Bronchial epithelial cell (primary cell): ENCODE measurements at regions not wholly inside any gene's neighbourhood (a gene's known extent, or its start where the extent isn't known, plus 50 kb on each side); places are given as distances from the start of the nearest gene placed in this dataset.
"Not testable (repeated sequence)": the region's sequence is repeated elsewhere in the genome, so short reads cannot be mapped to it uniquely, and the experiment has no call there.

Experiments used
- DNase-seq: peaks from one replicate; pipeline ENCODE4 v3.0.0-alpha.2; 2010; ENCODE audit warnings: low read depth
- FAIRE-seq: peaks from 2 replicates; lab custom pipeline; 2011; peaks lifted over from hg19 to GRCh38; lab: Jason Lieb, UNC
- H3K27me3 ChIP-seq: 2 replicates; pipeline ENCODE4 v1.5.1; 2011; ENCODE audit warnings: low read length; ENCODE audit not compliant: control insufficient read depth, insufficient read depth
- H3K36me3 ChIP-seq: 2 replicates; pipeline ENCODE4 v1.5.1; 2011; ENCODE audit warnings: low read length; ENCODE audit not compliant: control insufficient read depth, insufficient read depth
- H3K4me3 ChIP-seq: 2 replicates; pipeline ENCODE4 v1.5.1; 2011; ENCODE audit warnings: mild to moderate bottlenecking, low read depth, low read length, control low read depth
- TF ChIP-seq, protein P1 (sequence below): IDR thresholded peaks from 2 replicates; pipeline ENCODE4 v1.5.1; 2011; ENCODE audit warnings: mild to moderate bottlenecking, moderate library complexity, low read length, control low read depth, inconsistent platforms; ENCODE audit not compliant: insufficient read depth, severe bottlenecking

DNA sequence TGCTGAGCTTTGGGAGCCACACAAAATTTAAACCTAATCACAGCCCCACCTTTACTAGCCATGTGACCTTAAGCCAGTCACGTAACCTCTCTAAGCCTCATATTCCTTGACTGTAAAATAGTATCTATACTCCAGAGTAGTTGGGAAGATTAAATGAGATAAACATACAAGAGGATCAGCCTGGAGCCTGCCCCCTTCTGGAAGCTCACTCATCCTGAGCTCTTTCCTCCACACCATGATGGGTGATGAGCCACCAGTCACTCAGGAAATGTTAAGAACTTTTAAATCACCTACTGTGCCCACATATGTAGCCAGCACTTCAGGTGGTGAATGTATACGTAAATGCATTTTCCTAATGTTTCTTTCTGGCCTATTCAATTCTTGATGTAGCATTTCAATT is 195.9 kb upstream of the DDX18 start:
- no peaks in the 10 kb centered on the region for H3K36me3 ChIP-seq
- TF ChIP-seq, protein P1, sequence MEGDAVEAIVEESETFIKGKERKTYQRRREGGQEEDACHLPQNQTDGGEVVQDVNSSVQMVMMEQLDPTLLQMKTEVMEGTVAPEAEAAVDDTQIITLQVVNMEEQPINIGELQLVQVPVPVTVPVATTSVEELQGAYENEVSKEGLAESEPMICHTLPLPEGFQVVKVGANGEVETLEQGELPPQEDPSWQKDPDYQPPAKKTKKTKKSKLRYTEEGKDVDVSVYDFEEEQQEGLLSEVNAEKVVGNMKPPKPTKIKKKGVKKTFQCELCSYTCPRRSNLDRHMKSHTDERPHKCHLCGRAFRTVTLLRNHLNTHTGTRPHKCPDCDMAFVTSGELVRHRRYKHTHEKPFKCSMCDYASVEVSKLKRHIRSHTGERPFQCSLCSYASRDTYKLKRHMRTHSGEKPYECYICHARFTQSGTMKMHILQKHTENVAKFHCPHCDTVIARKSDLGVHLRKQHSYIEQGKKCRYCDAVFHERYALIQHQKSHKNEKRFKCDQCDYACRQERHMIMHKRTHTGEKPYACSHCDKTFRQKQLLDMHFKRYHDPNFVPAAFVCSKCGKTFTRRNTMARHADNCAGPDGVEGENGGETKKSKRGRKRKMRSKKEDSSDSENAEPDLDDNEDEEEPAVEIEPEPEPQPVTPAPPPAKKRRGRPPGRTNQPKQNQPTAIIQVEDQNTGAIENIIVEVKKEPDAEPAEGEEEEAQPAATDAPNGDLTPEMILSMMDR, result no peak
- no peaks in the 10 kb centered on the region for H3K27me3 ChIP-seq
- H3K4me3 ChIP-seq, result no peak overlapping the region
- FAIRE-seq (no peak), DNase-seq (no peak)

DNA sequence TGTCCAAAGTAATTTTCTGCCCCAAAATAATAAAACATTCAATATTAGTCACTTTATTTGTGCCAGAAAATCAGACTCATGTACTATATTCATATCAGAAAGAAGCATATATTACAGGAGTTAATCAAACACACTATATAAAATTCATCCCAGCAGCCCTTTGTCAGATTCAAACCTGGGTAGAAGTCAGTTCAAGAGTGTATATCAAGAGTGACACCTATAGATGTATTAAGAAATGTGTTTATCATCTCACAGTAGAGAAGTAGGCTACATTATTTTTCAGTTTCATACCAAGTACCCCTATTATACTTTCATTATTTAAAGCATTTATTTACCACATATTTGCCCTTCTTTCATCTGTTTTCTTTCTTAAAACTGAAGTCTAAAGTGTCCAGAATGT is 193.2 kb upstream of the DDX18 start:
- TF ChIP-seq, protein P1, result no peak
- H3K36me3 ChIP-seq, result no peaks in the 10 kb centered on the region
- no peak for FAIRE-seq
- no peak overlapping the region for H3K4me3 ChIP-seq
- no peak for DNase-seq
- no peaks in the 10 kb centered on the region for H3K27me3 ChIP-seq

DNA sequence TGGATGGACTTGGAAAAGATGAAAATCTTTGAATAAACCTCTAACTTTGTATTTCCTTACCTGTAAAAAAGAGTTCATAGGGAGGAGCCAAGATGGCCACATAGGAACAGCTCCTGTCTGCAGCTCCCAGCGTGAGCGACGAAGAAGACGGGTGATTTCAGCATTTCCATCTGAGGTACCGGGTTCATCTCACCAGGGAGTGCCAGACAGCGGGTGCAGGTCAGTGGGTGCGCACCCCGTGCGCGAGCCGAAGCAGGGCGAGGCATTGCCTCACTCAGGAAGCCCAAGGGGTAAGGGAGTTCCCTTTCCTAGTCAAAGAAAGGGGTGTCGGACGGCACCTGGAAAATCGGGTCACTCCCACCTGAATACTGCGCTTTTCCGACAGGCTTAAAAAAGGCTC is 191.3 kb upstream of the DDX18 start:
- DNase-seq, H3K27me3 ChIP-seq, FAIRE-seq, H3K4me3 ChIP-seq, H3K36me3 ChIP-seq: not testable (repeated sequence)

DNA sequence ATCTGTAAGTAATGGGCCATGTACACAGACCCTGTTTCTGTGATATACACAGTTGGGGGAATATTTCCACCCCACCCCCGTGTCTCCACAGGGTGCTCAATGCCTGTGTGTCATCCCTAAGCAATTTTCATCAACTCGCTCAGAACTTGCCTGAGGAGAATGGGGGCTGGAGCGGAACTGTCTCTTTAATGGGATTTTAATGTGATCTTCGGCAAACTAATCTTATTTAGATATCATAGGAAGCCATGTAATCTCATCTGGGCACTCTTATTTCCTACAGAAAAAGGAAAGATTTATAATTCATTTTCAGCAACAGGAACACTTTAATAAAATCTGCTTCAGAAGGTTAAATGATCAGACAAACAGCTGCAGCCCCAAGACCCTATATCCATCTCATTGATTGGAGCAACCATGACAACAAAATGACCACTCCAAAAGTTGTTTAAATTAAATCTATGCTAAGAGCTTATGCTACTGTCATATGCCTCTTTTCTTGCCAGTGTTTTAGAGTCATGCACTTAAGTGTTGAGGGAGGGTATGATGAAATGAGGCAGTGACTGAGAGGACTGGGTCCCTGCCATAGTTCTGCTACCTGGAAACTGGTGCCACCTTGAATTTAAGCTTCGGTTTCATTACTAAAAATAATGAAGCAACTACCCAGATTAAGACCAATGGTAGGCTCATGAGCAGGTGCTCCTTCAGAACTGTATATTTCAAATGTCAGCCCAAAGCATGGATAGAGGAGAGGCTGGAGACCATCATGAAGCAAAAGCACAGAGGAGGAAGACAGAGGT is 183.1 kb upstream of the DDX18 start:
- TF ChIP-seq, protein P1, result no peak
- Histone ChIP-seq H3K36me3 (no peaks in the 10 kb centered on the region), H3K27me3 (no peaks in the 10 kb centered on the region), H3K4me3 (no peak overlapping the region)
- no peak for FAIRE-seq
- DNase-seq, result no peak

DNA sequence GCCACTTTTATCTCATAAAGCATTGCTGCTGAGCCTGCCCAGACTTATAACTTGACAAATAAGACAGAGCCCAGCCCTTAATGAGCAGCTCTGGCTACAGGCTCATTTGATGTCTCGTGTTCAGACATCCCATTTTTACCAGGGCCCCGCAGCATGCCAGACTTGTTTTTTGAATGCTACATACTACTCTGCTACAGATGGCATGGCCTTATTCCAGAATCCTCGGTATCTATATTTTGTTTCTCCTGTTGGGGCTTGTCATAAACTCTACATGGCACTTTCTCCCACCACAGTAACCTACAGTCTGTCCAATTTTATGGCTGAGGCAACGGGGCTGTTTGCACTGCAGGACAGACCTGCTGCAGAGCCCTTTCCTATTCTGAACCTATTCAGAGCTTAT is 179.0 kb upstream of the DDX18 start:
- FAIRE-seq (no peak), DNase-seq (no peak)
- Histone ChIP-seq H3K4me3 (no peak overlapping the region), H3K27me3 (no peaks in the 10 kb centered on the region), H3K36me3 (no peaks in the 10 kb centered on the region)
- TF ChIP-seq, protein P1, result no peak

DNA sequence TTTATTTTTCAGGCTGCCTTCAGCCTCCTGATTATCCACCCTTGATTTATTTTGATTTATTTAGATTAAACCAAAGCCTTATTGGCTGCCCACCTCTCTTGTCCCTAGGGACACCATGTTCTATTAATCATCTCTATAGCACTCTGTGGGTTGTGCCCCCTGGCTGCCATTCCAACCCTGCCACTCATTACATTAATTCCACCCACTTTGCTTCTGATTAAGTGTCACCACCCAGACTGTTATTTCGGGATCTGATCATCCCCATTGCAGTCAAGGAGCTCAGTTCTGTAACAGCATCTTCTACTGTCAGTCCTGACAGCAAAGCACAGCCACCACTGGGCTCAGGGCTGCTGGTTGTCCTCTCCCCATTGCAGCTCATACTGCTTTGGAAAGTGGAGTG is 175.1 kb upstream of the DDX18 start:
- DNase-seq (no peak), FAIRE-seq (no peak)
- Histone ChIP-seq H3K36me3 (no peaks in the 10 kb centered on the region), H3K4me3 (no peak overlapping the region), H3K27me3 (no peaks in the 10 kb centered on the region)
- TF ChIP-seq, protein P1, result no peak
